ENCODE measurements at regions not wholly inside any gene's neighbourhood (a gene's known extent, or its start where the extent isn't known, plus 50 kb on each side); places are given as distances from the start of the nearest gene placed in this dataset.

DNA sequence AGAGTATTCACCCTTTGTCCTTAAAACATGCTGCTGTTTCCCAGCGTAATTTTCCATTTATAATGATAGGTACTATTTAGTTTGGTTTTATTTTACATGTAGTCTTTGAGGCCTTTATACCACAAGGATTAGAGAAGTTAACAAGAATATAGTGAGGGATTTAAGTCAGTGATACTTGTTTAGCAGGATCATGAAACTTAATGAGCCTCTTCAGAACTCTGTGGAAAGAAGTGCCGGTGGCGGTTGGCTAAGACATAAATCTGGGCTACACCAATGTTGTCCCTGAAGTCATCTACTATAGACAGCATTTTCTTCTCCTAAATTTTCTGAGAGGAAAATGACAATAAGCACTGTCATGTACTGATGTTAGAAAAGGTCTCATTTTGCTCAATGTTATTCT, 1226.0 kb upstream of the SEL1L start:
- no peaks in the 10 kb centered on the region for H3K36me3 ChIP-seq
- no peak overlapping the region for H3K27ac ChIP-seq
- H3K9me3 ChIP-seq: no peaks in the 10 kb centered on the region
- no peaks in the 10 kb centered on the region for H3K4me1 ChIP-seq (ENCODE audit: control insufficient read depth in 1 of 2, insufficient read depth in 1 of 2, low read depth in 1 of 2, low read length in 1 of 2)
- TF ChIP-seq, protein P1, sequence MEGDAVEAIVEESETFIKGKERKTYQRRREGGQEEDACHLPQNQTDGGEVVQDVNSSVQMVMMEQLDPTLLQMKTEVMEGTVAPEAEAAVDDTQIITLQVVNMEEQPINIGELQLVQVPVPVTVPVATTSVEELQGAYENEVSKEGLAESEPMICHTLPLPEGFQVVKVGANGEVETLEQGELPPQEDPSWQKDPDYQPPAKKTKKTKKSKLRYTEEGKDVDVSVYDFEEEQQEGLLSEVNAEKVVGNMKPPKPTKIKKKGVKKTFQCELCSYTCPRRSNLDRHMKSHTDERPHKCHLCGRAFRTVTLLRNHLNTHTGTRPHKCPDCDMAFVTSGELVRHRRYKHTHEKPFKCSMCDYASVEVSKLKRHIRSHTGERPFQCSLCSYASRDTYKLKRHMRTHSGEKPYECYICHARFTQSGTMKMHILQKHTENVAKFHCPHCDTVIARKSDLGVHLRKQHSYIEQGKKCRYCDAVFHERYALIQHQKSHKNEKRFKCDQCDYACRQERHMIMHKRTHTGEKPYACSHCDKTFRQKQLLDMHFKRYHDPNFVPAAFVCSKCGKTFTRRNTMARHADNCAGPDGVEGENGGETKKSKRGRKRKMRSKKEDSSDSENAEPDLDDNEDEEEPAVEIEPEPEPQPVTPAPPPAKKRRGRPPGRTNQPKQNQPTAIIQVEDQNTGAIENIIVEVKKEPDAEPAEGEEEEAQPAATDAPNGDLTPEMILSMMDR (IDR thresholded peaks at IDR 0.05): no peak
- no peak overlapping the region for H3K4me3 ChIP-seq (ENCODE audit: low read depth in 1 of 2, low read length in 1 of 2)
- no peaks in the 10 kb centered on the region for H3K27me3 ChIP-seq

DNA sequence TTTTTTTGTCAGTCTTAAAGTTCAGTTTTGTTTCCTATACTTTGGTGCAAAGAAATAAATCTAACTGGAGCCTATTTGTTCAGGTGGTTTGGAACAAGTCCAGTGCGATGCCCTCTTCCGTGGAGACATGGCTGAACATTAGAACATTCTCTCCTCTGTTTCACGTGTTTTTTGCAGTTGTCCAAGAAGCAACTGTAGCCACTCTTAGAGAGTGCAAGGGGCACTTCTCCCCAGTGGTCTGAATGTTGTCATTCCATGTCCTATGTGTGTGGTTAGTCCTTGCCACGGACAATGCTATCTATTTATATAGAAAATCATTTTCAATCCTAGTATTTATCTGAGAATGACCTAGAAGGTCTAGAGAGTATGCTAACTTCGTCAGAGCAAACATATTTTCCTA, 1232.5 kb upstream of the SEL1L start:
- no peaks in the 10 kb centered on the region for H3K36me3 ChIP-seq
- no peak overlapping the region for H3K4me3 ChIP-seq (ENCODE audit: low read depth in 1 of 2, low read length in 1 of 2)
- no peaks in the 10 kb centered on the region for H3K27me3 ChIP-seq
- H3K27ac ChIP-seq: no peak overlapping the region
- H3K4me1 ChIP-seq (ENCODE audit: control insufficient read depth in 1 of 2, insufficient read depth in 1 of 2, low read depth in 1 of 2, low read length in 1 of 2): no peaks in the 10 kb centered on the region
- no peaks in the 10 kb centered on the region for H3K9me3 ChIP-seq
- TF ChIP-seq, protein P1 (IDR thresholded peaks at IDR 0.05): no peak

DNA sequence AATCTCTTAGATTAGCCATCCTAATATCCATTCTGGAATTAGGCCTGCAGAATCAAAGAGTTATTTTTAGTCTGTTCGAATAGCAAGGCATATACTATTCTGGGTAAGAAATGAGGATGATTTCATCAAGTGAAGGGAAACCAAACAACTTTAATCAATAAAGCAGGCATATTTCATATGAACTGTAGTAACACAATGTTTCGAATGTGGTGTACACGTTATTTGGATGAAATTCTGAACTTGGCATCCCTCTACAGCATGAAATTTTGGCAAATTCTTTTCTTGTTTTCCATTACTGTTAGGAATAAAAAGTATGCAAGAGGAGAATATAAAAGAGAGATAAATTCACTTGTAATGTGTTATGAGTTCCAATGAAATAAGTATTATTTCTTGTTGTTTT, 1233.3 kb upstream of the SEL1L start:
- Histone ChIP-seq H3K4me3 (ENCODE audit: low read depth in 1 of 2, low read length in 1 of 2) (no peak overlapping the region), H3K36me3 (no peaks in the 10 kb centered on the region)

DNA sequence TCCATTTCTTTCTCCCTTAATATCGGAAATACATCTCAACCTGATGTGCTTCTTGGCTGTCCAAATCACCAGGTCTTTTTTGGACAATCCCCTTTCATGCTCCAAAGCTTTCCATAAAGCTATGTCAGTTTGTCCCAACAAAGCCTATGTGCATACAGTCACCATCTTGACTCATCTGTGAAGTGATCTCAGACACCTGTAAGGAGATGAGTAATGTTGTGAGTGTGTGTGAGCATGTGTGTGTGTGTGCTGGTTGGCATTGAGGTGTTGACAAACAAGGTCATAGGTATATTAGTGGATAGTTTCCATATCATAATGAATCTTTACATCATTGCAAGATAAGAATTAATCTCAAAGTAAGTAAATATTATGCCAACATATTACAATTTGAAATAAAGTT, 1243.3 kb upstream of the SEL1L start:
- Histone ChIP-seq H3K4me3 (ENCODE audit: low read depth in 1 of 2, low read length in 1 of 2) (no peak overlapping the region), H3K4me1 (ENCODE audit: control insufficient read depth in 1 of 2, insufficient read depth in 1 of 2, low read depth in 1 of 2, low read length in 1 of 2) (no peaks in the 10 kb centered on the region), H3K9me3 (no peaks in the 10 kb centered on the region), H3K36me3 (no peaks in the 10 kb centered on the region), H3K27ac (no peak overlapping the region), H3K27me3 (no peaks in the 10 kb centered on the region)
- TF ChIP-seq, protein P1 (IDR thresholded peaks at IDR 0.05): no peak

More for the DNA sequence above, 1233.3 kb upstream of the SEL1L start:
- TF ChIP-seq, protein P1 (IDR thresholded peaks at IDR 0.05): no peak
- no peaks in the 10 kb centered on the region for H3K4me1 ChIP-seq (ENCODE audit: control insufficient read depth in 1 of 2, insufficient read depth in 1 of 2, low read depth in 1 of 2, low read length in 1 of 2)
- no peaks in the 10 kb centered on the region for H3K9me3 ChIP-seq
- H3K27ac ChIP-seq: no peak overlapping the region
- no peaks in the 10 kb centered on the region for H3K27me3 ChIP-seq

DNA sequence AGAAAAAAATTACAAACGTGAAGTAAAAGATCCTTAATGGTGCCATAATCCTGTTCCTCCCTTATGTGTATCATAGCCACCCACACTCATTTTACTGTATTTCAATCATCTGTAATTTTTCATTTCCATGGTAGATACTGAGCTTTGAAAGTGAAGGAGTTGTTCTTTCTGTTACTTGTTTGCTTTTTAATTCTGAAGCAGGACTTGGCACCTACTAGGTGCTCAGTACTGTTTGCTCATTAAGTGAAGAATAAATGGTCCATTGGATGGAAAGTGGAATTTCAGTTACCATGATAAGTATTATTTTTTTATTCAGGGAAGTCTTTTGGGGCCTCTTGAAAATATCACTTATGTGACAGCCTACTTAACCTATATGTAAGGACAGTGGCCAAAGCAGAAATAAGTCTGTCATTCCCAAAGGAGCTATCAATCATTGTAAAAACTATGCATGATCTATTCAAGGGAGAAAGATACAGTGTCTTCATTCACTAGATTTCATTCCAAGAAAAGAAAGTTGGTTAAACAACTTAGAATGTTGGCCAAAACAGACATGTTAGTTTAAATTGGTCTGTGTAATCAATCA, 1244.4 kb upstream of the SEL1L start:
- Histone ChIP-seq H3K4me1 (ENCODE audit: control insufficient read depth in 1 of 2, insufficient read depth in 1 of 2, low read depth in 1 of 2, low read length in 1 of 2) (no peaks in the 10 kb centered on the region), H3K4me3 (ENCODE audit: low read depth in 1 of 2, low read length in 1 of 2) (no peak overlapping the region), H3K36me3 (no peaks in the 10 kb centered on the region), H3K27me3 (no peaks in the 10 kb centered on the region), H3K9me3 (no peaks in the 10 kb centered on the region), H3K27ac (no peak overlapping the region)
- TF ChIP-seq, protein P1 (IDR thresholded peaks at IDR 0.05): no peak

DNA sequence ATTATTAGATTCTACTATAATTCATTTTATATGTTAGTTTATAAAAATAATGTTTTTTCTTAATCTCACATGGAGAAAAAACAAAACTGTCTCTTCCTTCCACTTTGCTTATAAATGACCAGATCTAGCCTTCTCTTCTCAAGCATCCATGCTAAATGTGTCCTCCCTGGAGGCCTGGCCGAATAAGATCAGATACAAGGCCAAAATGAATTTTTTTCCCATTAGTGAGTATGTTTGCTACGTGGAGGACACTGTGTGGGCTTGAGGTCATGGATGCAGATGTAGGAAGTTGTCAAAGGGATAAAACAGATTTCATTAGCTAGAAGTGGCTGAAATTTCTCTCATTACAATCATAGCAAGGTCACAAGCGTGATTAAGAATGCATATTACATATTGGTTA, 1244.9 kb upstream of the SEL1L start:
- H3K9me3 ChIP-seq: no peaks in the 10 kb centered on the region
- no peaks in the 10 kb centered on the region for H3K4me1 ChIP-seq (ENCODE audit: control insufficient read depth in 1 of 2, insufficient read depth in 1 of 2, low read depth in 1 of 2, low read length in 1 of 2)
- no peak overlapping the region for H3K27ac ChIP-seq
- TF ChIP-seq, protein P1 (IDR thresholded peaks at IDR 0.05): no peak
- H3K27me3 ChIP-seq: no peaks in the 10 kb centered on the region
- no peak overlapping the region for H3K4me3 ChIP-seq (ENCODE audit: low read depth in 1 of 2, low read length in 1 of 2)
- H3K36me3 ChIP-seq: no peaks in the 10 kb centered on the region
